Neutrophil (primary cell): ENCODE measurements at regions not wholly inside any gene's neighbourhood (a gene's known extent, or its start where the extent isn't known, plus 50 kb on each side); places are given as distances from the start of the nearest gene placed in this dataset.

ENCODE experiments used
- H3K27ac ChIP-seq: fragments of 200-600 bp; sonication (generic); 2 replicates; pipeline ENCODE4 v1.5.1; 2016; ENCODE audit warnings: mild to moderate bottlenecking, moderate library complexity
- H3K27me3 ChIP-seq: fragments of 200-600 bp; sonication (generic); 2 replicates; pipeline ENCODE4 v1.6.0; 2016; ENCODE audit warnings: mild to moderate bottlenecking
- H3K36me3 ChIP-seq: fragments of 200-600 bp; sonication (generic); 2 replicates; pipeline ENCODE4 v1.5.1; 2017
- H3K4me1 ChIP-seq, 2 experiments: fragments of 200-600 bp in 1 of 2; sonication (generic) in 1 of 2; 1 replicate in 1 of 2; 2 replicates in 1 of 2; pipeline versions ENCODE4 v1.5.1 to v1.6.1; 2013 to 2016; ENCODE audit warnings: low read depth in 1 of 2, low read length in 1 of 2, mild to moderate bottlenecking in 1 of 2, moderate library complexity in 1 of 2; ENCODE audit not compliant: control insufficient read depth in 1 of 2, insufficient read depth in 1 of 2
- H3K4me3 ChIP-seq, 2 experiments: fragments of 200-600 bp in 1 of 2; sonication (generic) in 1 of 2; 1 replicate in 1 of 2; 2 replicates in 1 of 2; pipeline ENCODE4 v1.5.1; 2013 to 2016; ENCODE audit warnings: low read depth in 1 of 2, low read length in 1 of 2, mild to moderate bottlenecking in 1 of 2, moderate library complexity in 1 of 2
- H3K9me3 ChIP-seq: fragments of 200-600 bp; sonication (generic); 2 replicates; pipeline ENCODE4 v1.5.1; 2016
- TF ChIP-seq, protein P1 (sequence below): fragments of 200-600 bp; sonication (generic); IDR thresholded peaks from 2 replicates; pipeline ENCODE4 v1.5.1; 2016; ENCODE audit warnings: antibody characterized with exemption

DNA sequence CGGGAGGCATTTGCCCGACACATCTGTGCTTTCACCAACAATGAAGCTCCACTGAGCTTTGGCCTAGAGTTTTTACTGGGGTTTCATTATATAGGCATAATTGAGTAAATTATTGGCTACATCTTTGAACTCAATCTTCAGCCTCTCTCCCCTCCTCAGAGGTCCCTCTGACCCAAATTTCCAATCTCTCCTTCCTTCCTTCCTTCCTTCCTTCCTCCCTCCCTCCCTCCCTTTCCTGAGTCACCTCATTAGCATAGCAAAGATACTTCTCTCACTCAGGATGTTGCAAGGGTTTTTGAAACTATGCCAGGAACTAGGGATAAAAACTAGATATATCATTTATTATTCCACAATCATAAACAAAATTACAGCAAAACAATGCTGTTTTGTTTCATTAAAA is 202.8 kb upstream of the PRNP start:
- Histone ChIP-seq H3K4me3 (no peak overlapping the region), H3K27me3 (no peaks in the 10 kb centered on the region), H3K36me3 (no peaks in the 10 kb centered on the region), H3K4me1 (no peaks in the 10 kb centered on the region), H3K27ac (no peak overlapping the region), H3K9me3 (no peaks in the 10 kb centered on the region)
- TF ChIP-seq, protein P1, sequence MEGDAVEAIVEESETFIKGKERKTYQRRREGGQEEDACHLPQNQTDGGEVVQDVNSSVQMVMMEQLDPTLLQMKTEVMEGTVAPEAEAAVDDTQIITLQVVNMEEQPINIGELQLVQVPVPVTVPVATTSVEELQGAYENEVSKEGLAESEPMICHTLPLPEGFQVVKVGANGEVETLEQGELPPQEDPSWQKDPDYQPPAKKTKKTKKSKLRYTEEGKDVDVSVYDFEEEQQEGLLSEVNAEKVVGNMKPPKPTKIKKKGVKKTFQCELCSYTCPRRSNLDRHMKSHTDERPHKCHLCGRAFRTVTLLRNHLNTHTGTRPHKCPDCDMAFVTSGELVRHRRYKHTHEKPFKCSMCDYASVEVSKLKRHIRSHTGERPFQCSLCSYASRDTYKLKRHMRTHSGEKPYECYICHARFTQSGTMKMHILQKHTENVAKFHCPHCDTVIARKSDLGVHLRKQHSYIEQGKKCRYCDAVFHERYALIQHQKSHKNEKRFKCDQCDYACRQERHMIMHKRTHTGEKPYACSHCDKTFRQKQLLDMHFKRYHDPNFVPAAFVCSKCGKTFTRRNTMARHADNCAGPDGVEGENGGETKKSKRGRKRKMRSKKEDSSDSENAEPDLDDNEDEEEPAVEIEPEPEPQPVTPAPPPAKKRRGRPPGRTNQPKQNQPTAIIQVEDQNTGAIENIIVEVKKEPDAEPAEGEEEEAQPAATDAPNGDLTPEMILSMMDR, result no peak

DNA sequence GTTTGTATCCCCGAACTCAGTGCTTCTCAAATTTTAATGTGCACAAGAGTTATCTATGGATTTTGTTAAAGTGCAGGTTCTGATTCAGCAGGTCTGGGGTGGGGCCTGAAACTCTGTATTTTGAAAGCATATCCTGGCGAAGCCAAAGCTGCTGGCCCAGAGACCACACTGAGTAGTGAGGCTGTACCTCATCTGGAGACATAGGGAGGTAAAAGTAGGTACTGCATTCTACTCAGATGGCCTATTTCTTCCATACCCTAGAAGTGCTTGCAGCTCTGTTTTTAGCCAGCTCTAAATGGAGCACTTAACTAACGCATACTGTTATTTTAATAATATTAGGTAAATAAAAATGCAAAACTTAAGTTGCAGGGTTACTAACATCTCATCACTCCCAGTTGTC is 206.2 kb upstream of the PRNP start:
- TF ChIP-seq, protein P1, result no peak
- no peak overlapping the region for H3K27ac ChIP-seq
- no peaks in the 10 kb centered on the region for H3K9me3 ChIP-seq
- H3K27me3 ChIP-seq, result no peaks in the 10 kb centered on the region
- no peak overlapping the region for H3K4me3 ChIP-seq
- no peaks in the 10 kb centered on the region for H3K4me1 ChIP-seq
- H3K36me3 ChIP-seq, result no peaks in the 10 kb centered on the region

DNA sequence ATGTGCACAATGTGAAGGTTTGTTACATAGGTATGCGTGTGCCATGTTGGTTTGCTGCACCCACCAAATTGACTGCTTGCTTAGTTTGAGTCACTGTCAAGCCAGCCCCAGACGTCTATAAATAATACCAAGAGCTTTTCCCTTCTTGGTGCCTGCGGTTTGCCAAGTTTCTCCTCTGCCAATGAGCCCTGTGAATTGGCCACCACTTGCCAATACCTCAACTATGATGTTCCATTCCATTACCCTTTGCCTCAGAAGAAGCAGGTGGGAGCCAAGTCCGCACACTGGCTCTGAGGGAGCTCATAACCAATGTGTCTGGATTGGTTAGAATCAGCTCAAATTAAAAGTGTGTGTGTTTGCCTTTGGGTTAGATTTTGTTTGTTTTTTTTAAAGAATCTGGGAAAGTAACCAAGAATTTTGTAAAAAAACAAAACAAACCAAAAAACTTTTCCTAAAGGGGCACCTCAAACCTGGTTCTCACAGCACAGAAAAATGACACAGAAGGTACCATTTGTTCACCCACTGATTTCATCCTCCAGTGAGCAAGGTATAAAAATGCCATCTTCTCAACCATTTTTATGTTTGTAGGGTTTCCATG is 209.3 kb upstream of the PRNP start:
- Histone ChIP-seq H3K4me3 (no peak overlapping the region), H3K9me3 (no peaks in the 10 kb centered on the region), H3K27ac (no peak overlapping the region), H3K27me3 (no peaks in the 10 kb centered on the region), H3K4me1 (no peaks in the 10 kb centered on the region), H3K36me3 (no peaks in the 10 kb centered on the region)
- TF ChIP-seq, protein P1, result no peak

DNA sequence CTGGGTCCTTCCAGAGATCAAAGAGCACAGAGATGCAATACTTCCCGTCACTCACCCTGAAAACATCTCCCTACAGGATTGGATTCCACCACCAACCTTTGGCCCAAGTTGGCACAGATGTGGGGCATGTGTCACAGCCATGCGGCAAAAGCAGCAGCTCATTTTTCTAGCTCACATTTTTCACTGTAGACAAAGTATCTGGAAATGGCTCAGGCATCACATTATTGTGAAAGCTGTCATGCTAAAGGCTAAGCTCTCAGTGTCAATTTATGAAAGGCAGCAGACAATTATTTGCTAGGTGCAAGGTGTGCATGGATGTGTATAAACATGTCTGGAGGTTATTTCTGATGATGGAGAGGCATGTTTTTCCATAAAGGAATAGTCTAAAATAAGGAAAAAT is 213.3 kb upstream of the PRNP start:
- Histone ChIP-seq H3K27me3 (no peaks in the 10 kb centered on the region), H3K36me3 (no peaks in the 10 kb centered on the region), H3K4me3 (no peak overlapping the region), H3K27ac (no peak overlapping the region), H3K9me3 (no peaks in the 10 kb centered on the region), H3K4me1 (no peaks in the 10 kb centered on the region)
- TF ChIP-seq, protein P1, result no peak

DNA sequence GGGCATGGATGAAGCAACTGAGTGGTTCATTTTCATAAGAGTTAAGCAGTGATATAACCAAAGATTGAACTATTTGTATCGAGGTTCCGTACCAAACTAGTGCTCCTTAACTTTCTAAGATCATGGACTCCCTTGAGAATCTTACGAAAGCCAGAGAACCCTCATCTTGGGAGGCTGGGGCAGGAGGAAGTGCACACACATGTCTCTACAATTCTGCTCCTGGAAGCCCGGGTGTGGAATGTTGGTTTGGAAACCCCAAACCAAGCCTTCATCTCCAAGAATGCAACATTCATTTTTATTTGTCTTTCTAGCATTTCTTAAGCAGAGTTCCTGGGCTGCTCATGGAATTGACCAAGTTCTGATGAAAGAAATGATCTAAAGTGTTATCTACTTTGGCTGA is 215.0 kb upstream of the PRNP start:
- Histone ChIP-seq H3K27me3 (no peaks in the 10 kb centered on the region), H3K36me3 (no peaks in the 10 kb centered on the region), H3K4me3 (no peak overlapping the region), H3K4me1 (no peaks in the 10 kb centered on the region), H3K27ac (no peak overlapping the region), H3K9me3 (no peaks in the 10 kb centered on the region)
- TF ChIP-seq, protein P1, result no peak

DNA sequence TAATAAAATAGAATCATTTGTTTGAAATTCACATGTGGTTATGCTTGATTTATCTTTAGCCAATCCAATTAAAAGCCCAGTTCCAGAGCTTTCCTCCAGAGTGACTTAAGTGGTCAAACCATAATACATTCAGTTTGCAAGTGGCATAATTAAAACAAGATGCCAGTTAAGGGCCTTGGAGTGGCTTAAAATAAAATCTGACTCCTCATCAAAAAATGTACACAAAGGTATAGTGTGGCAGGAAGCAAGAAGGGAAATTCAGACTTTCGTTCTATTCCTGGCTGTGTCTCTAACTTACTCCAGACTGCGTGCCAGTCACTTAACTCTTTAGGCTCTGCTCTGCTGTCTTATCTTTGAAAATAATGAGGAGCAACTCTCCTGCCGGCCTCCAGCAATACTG is 215.9 kb upstream of the PRNP start:
- Histone ChIP-seq H3K4me3 (no peak overlapping the region), H3K9me3 (no peaks in the 10 kb centered on the region), H3K36me3 (no peaks in the 10 kb centered on the region), H3K27ac (no peak overlapping the region), H3K27me3 (no peaks in the 10 kb centered on the region), H3K4me1 (no peaks in the 10 kb centered on the region)
- TF ChIP-seq, protein P1, result no peak
